AG08396 (cell line): ENCODE measurements at regions not wholly inside any gene's neighbourhood (a gene's known extent, or its start where the extent isn't known, plus 50 kb on each side); places are given as distances from the start of the nearest gene placed in this dataset.
"Not testable (repeated sequence)": the region's sequence is repeated elsewhere in the genome, so short reads cannot be mapped to it uniquely, and the experiment has no call there.

Experiments used
- DNase-seq: peaks from one replicate; pipeline ENCODE4 v3.0.0; 2012; ENCODE audit warnings: low spot score, mixed read lengths

DNA sequence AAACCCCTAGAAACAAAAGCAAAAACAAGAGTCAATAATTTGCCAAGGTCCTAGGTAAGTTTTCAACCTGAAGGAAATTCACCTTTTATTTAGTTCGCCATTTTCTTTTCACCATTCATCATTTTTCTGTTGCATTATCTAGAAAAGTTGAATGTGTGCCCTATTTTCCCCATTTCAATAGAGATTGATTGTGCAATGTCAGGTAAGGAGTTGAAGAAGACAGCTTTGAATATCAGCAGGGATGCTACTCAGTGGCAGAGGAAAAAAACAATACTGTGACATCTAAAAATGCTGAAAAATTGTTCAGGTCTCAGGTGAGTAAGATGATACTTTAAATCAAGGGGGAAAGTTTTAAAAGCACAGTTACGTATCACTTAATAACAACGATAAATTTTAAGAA is 813.7 kb downstream of the DTWD2 start:
- DNase-seq = no peak

- no peak for DNase-seq
Observed at GRCh38 chr5:118173340-118173739, 815.0 kb downstream of the DTWD2 start.

DNA sequence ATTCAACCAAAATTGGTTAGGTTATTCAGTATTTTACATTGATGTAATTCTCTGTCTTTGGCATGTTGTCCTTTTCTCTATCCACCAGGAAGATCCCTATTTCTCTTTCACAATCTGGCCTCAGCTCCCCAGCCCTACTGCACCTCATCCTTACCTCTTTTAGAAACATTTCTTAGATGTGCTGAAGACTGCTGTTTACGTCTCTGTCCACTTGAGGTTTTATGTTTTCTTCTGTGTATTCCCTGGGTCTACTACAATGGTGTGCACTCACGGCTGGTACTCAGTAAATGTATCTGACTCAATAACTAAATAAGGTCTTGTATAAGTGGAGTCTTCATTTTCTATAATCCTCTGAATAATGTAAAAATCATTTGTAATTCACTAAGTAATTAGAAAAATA is 822.7 kb downstream of the DTWD2 start:
- DNase-seq = no peak

- DNase-seq = no peak
Observed at GRCh38 chr5:118156181-118156580, 832.2 kb downstream of the DTWD2 start.

DNA sequence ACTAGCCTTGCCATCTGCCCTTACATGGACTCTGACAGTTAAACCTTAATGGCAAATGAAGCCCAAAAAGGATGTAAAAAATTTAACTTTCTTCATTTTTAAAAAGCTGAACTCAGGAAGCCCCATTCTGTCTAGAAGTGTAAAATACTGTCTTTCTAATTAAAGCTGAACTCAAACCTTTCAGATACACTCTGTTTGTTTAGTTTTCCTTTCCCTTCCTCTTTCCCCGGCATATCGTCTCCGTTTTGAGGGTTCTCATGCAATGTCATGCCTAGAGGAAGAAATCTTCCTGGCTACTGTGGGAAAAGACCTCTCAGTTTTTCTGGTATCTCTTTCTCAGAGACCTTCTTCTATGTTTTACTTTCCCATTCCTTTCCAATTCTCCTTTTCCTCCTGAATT is 841.5 kb downstream of the DTWD2 start:
- no peak for DNase-seq

DNA sequence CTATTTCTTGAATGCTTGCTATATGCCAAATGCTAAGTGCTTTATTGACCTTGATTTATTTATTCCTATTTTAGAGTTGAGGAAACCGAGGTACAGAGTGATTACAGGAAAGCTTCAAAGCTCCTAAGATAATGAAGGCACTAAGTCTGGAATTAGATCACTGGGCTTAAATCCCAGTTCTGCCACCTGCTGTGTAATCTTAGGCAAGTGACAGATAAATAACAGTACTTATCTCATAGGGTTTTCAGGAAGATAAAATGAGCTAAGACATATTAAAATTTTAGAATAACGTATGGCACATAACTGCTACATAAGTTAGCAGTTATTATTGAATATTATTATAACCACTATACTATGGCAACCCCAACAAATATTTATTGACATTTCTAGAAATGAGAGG is 843.8 kb downstream of the DTWD2 start:
- DNase-seq = no peak

DNA sequence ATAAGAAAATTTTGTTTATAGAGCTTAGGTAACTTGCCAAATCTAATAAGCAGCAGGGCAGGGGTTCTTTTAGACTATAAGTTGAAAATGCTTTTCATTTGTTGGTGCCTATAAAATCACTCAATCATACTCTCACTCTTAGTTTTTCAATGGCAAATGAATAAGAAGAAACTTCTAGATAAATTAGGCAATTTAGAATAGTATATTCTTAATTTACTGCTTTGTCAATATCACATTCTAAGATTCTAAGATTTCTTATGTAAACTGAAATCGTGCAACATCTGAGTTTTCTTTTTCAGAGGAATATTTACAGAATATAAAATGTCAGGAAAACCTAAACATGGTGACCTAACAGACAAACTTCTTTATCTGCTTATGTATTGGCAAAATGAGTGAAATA is 849.0 kb downstream of the DTWD2 start:
- no peak for DNase-seq

DNA sequence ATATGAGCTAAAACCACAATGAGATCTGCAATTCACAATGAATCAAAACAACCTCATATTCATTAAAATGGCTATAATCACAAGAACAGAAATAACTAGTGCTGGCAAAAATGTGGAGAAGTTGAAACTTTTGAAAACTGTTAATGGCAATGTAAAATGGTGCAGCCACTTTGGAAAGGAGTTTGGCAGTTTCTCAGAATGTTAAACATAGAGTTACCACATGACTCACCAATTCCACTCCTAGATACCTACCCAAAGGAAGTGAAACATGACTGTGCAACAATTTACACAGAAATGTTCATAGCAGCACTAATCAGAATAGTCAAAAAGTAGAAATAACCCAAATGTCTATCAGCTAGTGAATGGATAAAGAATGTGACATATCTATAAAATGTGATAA is 862.2 kb downstream of the DTWD2 start:
- no peak for DNase-seq

DNA sequence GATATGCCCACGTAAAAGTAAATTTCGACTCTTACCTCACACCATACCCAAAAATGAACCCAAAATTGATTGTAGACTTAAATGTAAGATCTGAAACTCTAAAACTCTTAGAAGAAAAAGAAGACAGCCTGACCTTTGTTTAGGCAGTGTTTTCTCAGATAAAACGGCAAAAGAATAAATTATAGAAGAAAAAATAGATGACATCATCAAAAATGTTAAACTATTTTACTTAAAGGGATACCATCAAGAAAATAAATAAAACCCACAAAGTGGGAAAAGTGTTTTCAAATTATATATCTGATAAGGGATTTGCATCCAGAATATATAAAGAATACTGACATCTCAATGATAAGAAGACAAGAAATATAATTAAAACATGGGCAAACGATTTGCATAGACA is 862.7 kb downstream of the DTWD2 start:
- no peak for DNase-seq

DNA sequence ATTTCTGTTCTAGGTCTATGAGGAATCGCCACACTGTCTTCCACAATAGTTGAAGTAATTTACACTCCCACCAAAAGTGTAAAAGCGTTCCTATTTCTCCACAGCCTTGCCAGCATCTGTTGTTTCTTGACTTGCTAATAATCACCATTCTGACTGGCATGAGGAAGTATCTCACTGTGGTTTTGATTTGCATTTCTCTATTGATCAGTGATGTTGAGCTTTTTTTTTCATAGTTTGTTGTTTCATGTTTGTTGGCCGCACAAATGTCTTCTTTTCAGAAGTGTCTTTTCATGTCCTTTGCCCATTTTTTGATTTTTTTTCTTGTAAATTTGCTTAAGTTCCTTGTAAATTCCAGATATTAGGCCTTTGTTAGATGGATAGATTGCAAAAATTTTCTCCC is 867.1 kb downstream of the DTWD2 start:
- no peak for DNase-seq

DNA sequence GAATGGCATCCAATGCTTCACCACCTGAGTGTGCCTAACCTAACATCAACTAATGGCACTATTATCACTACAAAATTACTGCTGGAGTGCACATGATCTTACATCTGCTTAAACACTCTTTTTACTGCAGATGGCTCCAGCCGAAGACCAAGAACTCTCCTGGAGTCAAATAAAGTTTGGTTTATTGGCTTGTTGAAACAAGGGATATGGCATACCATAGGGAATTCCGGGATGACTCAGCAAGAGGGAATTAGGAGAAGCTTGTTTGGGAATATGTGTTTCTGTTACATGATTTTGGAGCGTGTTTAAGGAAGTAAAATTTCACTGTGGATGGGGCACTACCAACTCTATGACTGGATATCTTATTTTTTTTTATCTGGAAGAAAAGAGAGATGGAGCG is 872.6 kb downstream of the DTWD2 start:
- DNase-seq = no peak

- no peak for DNase-seq
Observed at GRCh38 chr5:118111956-118112355, 876.4 kb downstream of the DTWD2 start.

GRCh38 chr5:118107246-118107645 is 881.1 kb downstream of the DTWD2 start:
- not testable (repeated sequence) for DNase-seq

GRCh38 chr5:118098716-118099115 is 889.6 kb downstream of the DTWD2 start:
- DNase-seq = no peak

- DNase-seq = no peak
Observed at GRCh38 chr5:118095115-118095514, 893.2 kb downstream of the DTWD2 start.

DNA sequence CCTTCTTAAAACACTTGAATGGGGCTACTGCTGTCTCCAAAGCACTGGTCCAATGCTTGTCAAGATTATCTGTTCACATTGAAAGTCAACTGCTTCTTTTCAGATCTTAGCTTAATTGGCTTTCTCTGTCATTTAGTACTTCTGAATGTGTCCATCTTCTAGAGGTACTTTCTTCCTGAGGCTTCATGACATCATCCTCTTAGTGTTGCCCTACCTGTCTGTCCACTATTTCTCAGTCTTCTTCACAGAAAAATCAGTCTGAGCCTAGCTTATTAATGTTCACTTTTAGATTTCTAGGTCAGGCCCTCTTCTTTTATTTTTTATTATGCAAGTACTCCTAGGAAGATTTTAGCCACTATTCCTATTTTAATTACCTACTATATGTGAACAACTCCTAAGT is 899.9 kb downstream of the DTWD2 start:
- no peak for DNase-seq

GRCh38 chr5:118076490-118076889 is 911.9 kb downstream of the DTWD2 start:
- no peak for DNase-seq

GRCh38 chr5:118070041-118070440 is 918.3 kb downstream of the DTWD2 start:
- DNase-seq = no peak

DNA sequence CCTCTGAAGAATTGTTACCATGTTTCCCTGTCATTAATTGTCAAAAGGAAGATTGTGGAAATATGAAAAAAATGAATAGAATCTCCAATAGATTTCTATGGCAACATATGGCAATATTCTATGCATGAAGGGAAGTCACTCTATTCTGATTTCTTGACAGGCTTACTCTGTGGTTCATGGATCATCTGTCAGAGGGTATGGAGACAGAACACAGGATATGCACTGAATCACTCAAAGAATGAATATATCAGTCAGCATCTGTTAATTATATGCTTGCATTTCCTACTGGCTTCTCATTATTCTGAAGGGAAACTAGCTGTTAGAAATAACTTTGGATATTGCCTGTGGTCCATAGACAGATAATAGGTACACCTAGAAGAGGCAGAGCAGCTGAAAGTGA is 918.9 kb downstream of the DTWD2 start:
- DNase-seq = no peak

GRCh38 chr5:118068886-118069285 is 919.5 kb downstream of the DTWD2 start:
- no peak for DNase-seq

DNA sequence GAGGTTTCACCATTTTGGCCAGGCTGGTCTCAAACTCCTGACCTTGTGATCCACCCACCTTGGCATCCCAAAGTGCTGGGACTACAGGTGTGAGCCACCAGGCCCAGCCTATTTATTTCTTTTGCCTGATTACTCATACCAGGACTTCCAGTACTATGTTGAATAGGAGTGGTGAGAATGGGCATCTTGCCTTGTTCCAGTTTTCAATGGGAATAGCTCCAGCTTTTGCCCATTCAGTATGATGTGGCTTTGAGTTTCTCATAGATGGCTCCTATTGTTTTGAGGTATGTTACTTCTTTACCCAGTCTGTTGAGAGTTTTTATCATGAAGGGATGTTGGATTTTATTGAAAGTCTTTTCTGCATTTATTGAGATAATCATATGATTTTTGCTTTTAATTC is 924.5 kb downstream of the DTWD2 start:
- not testable (repeated sequence) for DNase-seq

GRCh38 chr5:118060833-118061232 is 927.5 kb downstream of the DTWD2 start:
- no peak for DNase-seq

DNA sequence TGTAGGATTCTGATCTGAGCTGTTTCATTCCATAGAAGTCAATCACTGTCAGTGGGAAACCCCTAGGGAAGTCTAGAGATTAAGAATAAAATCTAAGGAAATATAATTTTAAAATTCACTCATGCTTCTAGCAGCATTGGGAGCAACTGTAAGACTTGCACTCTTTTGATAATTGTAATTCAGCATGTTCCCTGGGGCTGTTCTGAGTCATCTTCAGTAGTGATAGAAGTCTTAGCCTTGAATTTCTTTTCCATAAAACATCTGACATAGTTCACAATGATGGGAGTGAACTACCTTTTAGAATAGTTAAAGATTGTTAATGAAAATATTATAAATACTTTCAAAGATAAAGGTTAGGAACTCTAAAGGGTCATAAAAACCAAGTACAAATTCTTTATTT is 935.8 kb downstream of the DTWD2 start:
- no peak for DNase-seq

- DNase-seq = no peak
Observed at GRCh38 chr5:118044169-118044568, 944.2 kb downstream of the DTWD2 start.

DNA sequence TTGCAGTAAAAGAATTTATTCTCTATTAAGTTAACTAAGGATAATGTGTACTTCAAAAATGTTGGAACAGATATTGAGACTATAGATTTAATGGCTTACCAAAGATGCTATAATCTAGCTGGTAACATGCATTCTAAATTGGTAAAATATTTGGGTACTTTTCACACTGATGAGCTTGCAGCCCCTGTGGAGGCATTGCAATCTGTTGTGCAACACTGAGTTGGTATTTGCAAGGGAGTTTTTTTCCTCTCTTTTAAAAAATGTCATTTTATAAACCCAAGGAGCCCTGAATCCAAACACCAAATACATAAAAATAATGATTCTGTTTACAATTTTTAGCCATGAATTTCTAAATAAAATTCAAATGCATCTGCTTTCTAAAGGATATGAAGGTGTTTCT is 944.8 kb downstream of the DTWD2 start:
- DNase-seq = no peak
